Stimulated activated effector memory CD8-positive, alpha-beta T cell treated with anti-CD3 and anti-CD28 coated beads, Interleukin-12 subunit alpha, Interleukin-12 subunit beta, amount 100 ng/mL, for 72 hours (primary cell): ENCODE measurements at regions not wholly inside any gene's neighbourhood (a gene's known extent, or its start where the extent isn't known, plus 50 kb on each side); places are given as distances from the start of the nearest gene placed in this dataset.

Experiments used
- ATAC-seq: fragments of 150-1000 bp; cut with Tn5 transposase; 2 replicates; pipeline ENCODE4 v1.10.0; 2021
- DNase-seq, 2 donors: peaks; one replicate each; pipeline ENCODE4 v3.0.0; 2021 to 2022; ENCODE audit warnings: low spot score in 2 of 2
- H3K27ac Mint-ChIP-seq: one replicate; pipeline ENCODE4 v1.8.0; 2022; ENCODE audit warnings: mild to moderate bottlenecking, mixed read lengths
- H3K36me3 Mint-ChIP-seq: one replicate; pipeline ENCODE4 v1.8.0; 2022; ENCODE audit warnings: mild to moderate bottlenecking, mixed read lengths
- H3K4me1 Mint-ChIP-seq: one replicate; pipeline ENCODE4 v1.8.0; 2022; ENCODE audit warnings: mixed read lengths
- H3K4me3 Mint-ChIP-seq: one replicate; pipeline ENCODE4 v1.8.0; 2022; ENCODE audit warnings: mild to moderate bottlenecking, mixed read lengths
- H3K9me3 Mint-ChIP-seq: one replicate; pipeline ENCODE4 v1.8.0; 2022; ENCODE audit warnings: mixed read lengths

DNA sequence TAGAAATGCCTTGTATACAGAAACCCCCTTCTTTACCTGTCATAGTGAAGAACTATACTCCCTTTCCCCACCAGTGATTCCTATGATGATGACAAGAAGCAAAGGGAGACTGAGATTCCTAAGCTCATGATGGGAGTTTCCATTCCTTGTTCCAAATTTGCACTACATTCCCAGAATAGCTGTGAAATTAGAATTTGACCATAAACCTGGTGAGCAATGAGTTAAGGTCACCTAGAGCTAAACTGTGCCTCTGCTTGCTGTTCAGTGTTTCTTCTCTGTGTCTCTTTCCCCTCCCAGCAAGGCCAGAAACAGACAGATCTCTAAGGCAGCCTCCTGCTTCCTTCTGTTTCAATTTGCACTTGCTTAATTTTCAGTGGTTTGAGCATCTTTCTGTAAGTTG is 332.1 kb downstream of the PIK3R1 start:
- Mint-ChIP-seq H3K9me3 (no peaks in the 10 kb centered on the region), H3K36me3 (no peaks in the 10 kb centered on the region), H3K27ac (peak overlapping the region; percentile 22), H3K4me1 (no peaks in the 10 kb centered on the region), H3K4me3 (no peak overlapping the region)
- ATAC-seq (no peak), DNase-seq (no peak)

- Mint-ChIP-seq H3K4me1 (no peaks in the 10 kb centered on the region), H3K36me3 (no peaks in the 10 kb centered on the region), H3K9me3 (no peaks in the 10 kb centered on the region), H3K4me3 (no peak overlapping the region), H3K27ac (no peak overlapping the region)
- no peak for ATAC-seq
- no peak for DNase-seq
Measured at GRCh38 chr5:68548959-68549676, 333.6 kb downstream of the PIK3R1 start.

DNA sequence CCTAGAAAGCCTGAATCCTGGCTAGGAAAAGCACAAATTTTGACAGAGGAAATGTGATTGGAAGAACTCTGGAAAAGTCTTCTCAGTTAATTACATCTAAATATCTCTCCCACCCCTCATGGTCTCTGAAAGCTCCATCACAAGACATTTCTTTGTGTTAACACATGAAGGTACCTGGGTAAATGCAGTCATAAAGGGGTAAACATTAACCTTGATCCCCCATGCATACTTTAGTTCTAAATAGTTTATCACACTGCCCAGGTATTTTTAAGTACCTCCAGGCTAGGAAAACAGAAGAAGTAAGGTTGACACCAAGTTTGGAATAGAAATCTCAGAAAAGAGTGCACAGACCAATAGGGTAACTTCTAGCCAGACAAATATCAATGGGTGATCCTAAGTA is 334.5 kb downstream of the PIK3R1 start:
- no peak for ATAC-seq
- no peak overlapping the region for H3K4me3 Mint-ChIP-seq
- no peak for DNase-seq
- H3K36me3 Mint-ChIP-seq, result no peaks in the 10 kb centered on the region
- no peaks in the 10 kb centered on the region for H3K4me1 Mint-ChIP-seq
- H3K9me3 Mint-ChIP-seq, result no peaks in the 10 kb centered on the region
- no peak overlapping the region for H3K27ac Mint-ChIP-seq

DNA sequence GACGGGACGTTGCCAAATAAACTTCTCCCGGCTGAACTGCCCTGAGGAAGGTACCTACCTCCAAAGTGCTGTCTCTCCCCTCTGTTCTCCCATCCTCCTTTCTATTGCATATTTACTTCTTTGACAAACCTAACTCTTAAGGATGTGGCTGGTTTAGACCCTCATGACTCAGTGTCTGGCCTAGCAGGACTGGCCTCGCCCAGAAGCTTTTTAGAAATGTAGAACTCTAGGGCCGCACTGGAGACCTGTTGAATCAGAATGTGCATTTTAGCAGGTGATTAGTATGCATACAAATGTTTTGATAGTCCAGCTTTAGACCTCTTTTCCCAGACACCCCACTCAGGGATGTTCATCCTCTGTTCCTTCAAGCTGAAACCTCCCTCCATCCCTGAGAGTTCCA is 335.9 kb downstream of the PIK3R1 start:
- H3K9me3 Mint-ChIP-seq, result no peaks in the 10 kb centered on the region
- no peaks in the 10 kb centered on the region for H3K36me3 Mint-ChIP-seq
- H3K4me3 Mint-ChIP-seq, result no peak overlapping the region
- no peaks in the 10 kb centered on the region for H3K4me1 Mint-ChIP-seq
- no peak for ATAC-seq
- no peak for DNase-seq
- H3K27ac Mint-ChIP-seq, result no peak overlapping the region

- Mint-ChIP-seq H3K4me1 (no peaks in the 10 kb centered on the region), H3K9me3 (no peaks in the 10 kb centered on the region), H3K27ac (no peak overlapping the region), H3K36me3 (no peaks in the 10 kb centered on the region), H3K4me3 (no peak overlapping the region)
- no peak for DNase-seq
- ATAC-seq, result peak; percentile 13
Measured at GRCh38 chr5:68554571-68555279, 339.2 kb downstream of the PIK3R1 start.

GRCh38 chr5:68555907-68556681 is 340.5 kb downstream of the PIK3R1 start:
- H3K27ac Mint-ChIP-seq, result no peak overlapping the region
- H3K36me3 Mint-ChIP-seq, result no peaks in the 10 kb centered on the region
- DNase-seq, result no peak
- no peaks in the 10 kb centered on the region for H3K4me1 Mint-ChIP-seq
- H3K4me3 Mint-ChIP-seq, result no peak overlapping the region
- H3K9me3 Mint-ChIP-seq, result no peaks in the 10 kb centered on the region
- ATAC-seq, result no peak

DNA sequence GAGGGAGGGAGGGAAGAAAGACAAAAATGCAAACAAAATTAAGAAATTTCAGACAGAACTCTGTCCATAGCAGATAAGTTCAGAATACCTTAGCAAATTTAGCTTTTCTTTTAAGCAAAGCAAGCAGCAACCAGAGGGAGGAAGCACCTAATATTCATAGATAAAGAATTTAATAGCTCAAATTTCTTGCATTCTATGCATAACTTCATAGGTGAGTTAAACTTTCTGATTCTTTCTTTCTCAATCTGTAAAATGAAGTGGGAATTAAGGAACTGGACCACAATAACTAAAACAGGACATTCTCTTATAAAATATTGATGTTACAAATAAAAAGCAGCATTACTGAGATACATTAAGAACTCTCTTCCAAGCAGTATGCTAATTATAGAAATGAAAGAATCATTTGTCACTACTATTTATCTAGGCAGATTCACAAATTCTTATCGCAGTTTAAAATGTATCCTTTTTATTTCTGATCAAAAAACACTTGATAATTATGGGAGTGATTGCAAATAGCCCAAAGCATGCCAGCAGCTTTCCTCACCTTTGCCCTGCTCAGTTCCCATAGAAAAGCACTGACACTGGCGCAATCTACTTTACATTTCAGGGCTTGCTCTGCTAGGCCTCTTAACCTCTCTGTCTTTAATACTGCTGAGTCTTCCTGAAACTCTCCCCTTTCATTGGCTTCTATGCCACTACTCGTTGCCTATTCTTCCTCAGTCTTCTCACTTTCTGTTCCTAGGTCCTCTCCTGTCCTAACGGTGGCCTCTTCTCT is 341.8 kb downstream of the PIK3R1 start:
- Mint-ChIP-seq H3K4me1 (no peaks in the 10 kb centered on the region), H3K36me3 (no peaks in the 10 kb centered on the region), H3K4me3 (no peak overlapping the region), H3K27ac (no peak overlapping the region), H3K9me3 (no peaks in the 10 kb centered on the region)
- DNase-seq (no peak), ATAC-seq (no peak)

DNA sequence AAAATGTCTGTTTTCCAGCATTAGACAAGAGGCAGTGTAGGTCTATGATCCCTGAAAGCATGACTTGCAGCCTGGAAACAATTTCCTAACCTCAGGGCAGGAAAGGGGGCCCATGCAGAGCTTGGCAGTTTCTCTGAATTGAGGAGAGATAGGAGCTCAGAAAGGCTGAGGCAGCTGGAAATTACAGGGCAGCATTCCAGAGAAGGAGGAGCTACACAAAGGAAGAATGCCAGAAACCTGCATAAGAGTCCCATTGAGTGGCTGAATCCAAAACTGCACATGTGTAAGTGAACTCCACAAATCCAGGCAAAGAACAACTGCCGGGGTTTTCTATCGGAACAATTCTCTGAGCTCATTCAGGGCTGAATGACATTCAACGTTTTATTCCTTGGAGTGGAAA is 346.8 kb downstream of the PIK3R1 start:
- no peak overlapping the region for H3K27ac Mint-ChIP-seq
- no peaks in the 10 kb centered on the region for H3K4me1 Mint-ChIP-seq
- no peak for DNase-seq
- no peak overlapping the region for H3K4me3 Mint-ChIP-seq
- H3K9me3 Mint-ChIP-seq, result peaks cover 7% of the 10 kb centered on the region
- ATAC-seq, result no peak
- no peaks in the 10 kb centered on the region for H3K36me3 Mint-ChIP-seq

DNA sequence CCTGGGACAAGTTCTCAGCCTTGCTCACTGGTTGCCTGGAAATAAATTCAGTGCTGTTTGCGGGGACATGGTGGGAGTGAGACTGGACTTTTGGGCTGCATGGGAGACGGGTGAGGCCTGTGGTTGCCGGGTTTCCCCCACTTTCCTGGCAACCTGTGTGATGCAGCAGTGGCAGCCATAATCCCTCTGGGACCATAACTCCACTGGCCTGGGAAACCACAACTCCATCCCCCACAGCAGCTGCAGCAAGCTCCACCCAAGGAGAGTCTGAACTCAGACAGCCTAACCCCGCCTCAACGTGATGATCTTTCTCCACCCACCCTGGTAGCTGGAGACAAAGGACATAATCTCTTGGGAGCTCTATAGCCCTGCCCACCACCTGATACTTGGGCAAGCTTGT is 349.9 kb downstream of the PIK3R1 start:
- DNase-seq, result no peak
- no peak for ATAC-seq
- Mint-ChIP-seq H3K27ac (no peak overlapping the region), H3K36me3 (no peaks in the 10 kb centered on the region), H3K9me3 (peaks cover 7% of the 10 kb centered on the region), H3K4me3 (no peak overlapping the region), H3K4me1 (no peaks in the 10 kb centered on the region)

DNA sequence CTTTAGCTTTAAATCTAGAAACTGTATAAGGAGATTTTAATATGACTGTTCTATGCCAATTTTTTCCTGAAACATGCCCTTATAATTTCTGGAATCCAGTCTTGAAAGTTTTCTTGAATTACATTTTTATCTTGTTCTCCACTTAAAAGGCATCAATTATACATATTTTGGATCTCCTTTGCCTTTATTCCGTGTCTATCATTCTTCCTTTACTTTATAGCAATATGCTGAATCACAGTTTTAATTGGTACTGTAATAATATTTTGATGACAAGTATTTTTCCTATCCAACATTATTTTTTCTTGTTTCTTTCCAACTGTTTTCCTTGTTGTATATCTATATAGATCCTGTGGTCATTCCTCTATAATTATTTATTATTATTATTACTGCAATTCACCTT is 361.2 kb downstream of the PIK3R1 start:
- Mint-ChIP-seq H3K4me1 (no peaks in the 10 kb centered on the region), H3K9me3 (peaks cover 14% of the 10 kb centered on the region), H3K36me3 (no peaks in the 10 kb centered on the region)

GRCh38 chr5:68582284-68582683 is 366.7 kb downstream of the PIK3R1 start:
- DNase-seq (no peak), ATAC-seq (no peak)
- Mint-ChIP-seq H3K36me3 (no peaks in the 10 kb centered on the region), H3K4me1 (no peaks in the 10 kb centered on the region), H3K9me3 (peaks cover 4% of the 10 kb centered on the region), H3K27ac (no peak overlapping the region), H3K4me3 (no peak overlapping the region)

More for the DNA sequence above, 361.2 kb downstream of the PIK3R1 start:
- ATAC-seq, result no peak
- no peak overlapping the region for H3K27ac Mint-ChIP-seq
- DNase-seq, result no peak
- H3K4me3 Mint-ChIP-seq, result no peak overlapping the region

- no peak for DNase-seq
- Mint-ChIP-seq H3K4me3 (no peak overlapping the region), H3K27ac (no peak overlapping the region), H3K4me1 (no peaks in the 10 kb centered on the region), H3K9me3 (no peaks in the 10 kb centered on the region), H3K36me3 (no peaks in the 10 kb centered on the region)
- ATAC-seq, result no peak
Measured at GRCh38 chr5:68587171-68587570, 371.6 kb downstream of the PIK3R1 start.

DNA sequence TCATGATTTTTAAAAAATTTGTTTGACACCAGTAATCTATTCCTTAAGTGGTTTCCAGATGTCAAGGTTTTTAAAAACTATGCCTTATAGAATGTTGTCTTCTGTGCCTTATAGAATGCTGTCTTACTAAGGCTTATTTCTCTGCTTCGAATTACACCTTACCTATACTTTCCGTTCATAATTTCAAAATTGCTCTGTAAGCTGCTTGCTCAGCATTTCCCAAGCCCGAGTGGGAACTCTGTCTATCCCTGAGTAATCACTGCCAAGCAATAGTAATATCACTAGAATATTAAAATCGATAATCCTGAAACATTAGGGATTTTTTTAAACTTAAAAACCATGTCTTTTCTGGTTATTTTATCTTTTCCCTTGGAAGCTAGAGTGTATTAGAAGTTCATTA is 376.3 kb downstream of the PIK3R1 start:
- H3K4me1 Mint-ChIP-seq, result no peaks in the 10 kb centered on the region
- no peak for DNase-seq

DNA sequence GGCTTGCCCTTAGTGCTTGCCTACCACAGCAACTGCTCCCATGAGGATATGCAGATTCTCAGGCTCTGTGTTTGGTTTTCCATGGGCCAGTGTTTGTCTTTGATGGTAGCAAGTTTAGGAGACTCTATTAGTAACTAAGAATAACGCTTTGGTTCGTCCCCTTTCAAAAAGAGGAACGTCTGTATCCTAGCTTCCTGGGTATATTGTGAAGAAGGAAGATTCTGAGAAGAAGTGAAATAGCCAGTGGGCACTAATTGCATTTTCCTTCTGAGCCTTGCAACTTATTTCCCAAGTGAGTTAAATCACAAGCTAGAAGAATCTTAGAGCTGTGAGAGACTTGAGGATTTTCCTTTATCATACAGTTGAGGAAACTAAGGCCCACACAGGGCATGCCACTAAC is 376.8 kb downstream of the PIK3R1 start:
- DNase-seq, result no peak
- Mint-ChIP-seq H3K36me3 (no peaks in the 10 kb centered on the region), H3K27ac (no peak overlapping the region), H3K4me3 (no peak overlapping the region), H3K4me1 (no peaks in the 10 kb centered on the region), H3K9me3 (no peaks in the 10 kb centered on the region)
- ATAC-seq, result no peak

More for the DNA sequence above, 376.3 kb downstream of the PIK3R1 start:
- H3K27ac Mint-ChIP-seq, result no peak overlapping the region
- no peaks in the 10 kb centered on the region for H3K9me3 Mint-ChIP-seq
- no peak overlapping the region for H3K4me3 Mint-ChIP-seq
- ATAC-seq, result no peak
- H3K36me3 Mint-ChIP-seq, result no peaks in the 10 kb centered on the region

DNA sequence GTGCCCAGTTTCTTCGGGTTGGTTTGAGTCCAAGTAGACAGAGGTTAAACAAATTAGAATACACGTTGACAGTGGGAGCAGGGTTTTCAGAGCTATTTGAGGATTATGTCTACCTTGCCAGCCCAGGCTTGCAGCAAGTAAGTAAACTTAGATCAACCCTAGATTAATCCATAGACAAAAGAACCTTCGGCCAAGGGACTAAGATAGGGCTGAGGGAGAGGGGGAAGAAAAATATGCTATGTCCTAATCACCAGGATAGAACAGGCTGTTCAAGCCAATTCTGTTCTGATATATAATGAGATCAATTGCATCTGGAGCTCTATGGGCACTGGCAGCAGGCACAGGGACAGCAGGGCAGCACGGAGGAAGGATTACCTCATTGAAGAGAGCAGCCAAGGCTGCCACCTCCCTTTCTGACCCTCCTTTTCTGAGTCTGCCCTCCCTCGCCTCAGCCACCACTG is 377.7 kb downstream of the PIK3R1 start:
- no peaks in the 10 kb centered on the region for H3K4me1 Mint-ChIP-seq
- H3K27ac Mint-ChIP-seq, result no peak overlapping the region
- ATAC-seq, result no peak
- no peak overlapping the region for H3K4me3 Mint-ChIP-seq
- DNase-seq, result no peak
- H3K36me3 Mint-ChIP-seq, result no peaks in the 10 kb centered on the region
- no peaks in the 10 kb centered on the region for H3K9me3 Mint-ChIP-seq
